HCT116 (cell line): ENCODE measurements at regions not wholly inside any gene's neighbourhood (a gene's known extent, or its start where the extent isn't known, plus 50 kb on each side); places are given as distances from the start of the nearest gene placed in this dataset.

Source experiments
- ATAC-seq: fragments of 200-7000 bp; cut with Tn5 transposase; 2 replicates; pipeline ENCODE4 v1.9.1; 2020; ENCODE audit warnings: mild to moderate bottlenecking, moderate library complexity
- BruUV-seq: library from RNA; stranded (reverse); fragments of 400-500 nt; replicated peaks from 2 replicates; lab custom pipeline; 2021; lab: Mats Ljungman, UMichigan
- CTCF ChIA-PET: fragments of 300-600 bp; sonication (Branson Sonifier 250); formaldehyde crosslinking; loops from one replicate; lab custom pipeline; 2021; ENCODE audit warnings: antibody characterized with exemption; lab: Charles Lee
- POLR2A ChIA-PET: fragments of 300-600, 350-600 bp; sonication (Branson Sonifier 250); formaldehyde crosslinking; loops from one replicate; lab custom pipeline; 2021; ENCODE audit warnings: antibody characterized with exemption; lab: Charles Lee
- RAD21 ChIA-PET, 2 experiments: fragments of 300-600 bp; sonication (Branson Sonifier 250); formaldehyde crosslinking; loops; one replicate each; lab custom pipeline; 2023; ENCODE audit warnings: low total read pairs in 2 of 2; ENCODE audit not compliant: uncharacterized antibody in 2 of 2, unreplicated experiment in 2 of 2, low non-redundant PET in 1 of 2; lab: Charles Lee
- DNase-seq: peaks from one replicate; pipeline ENCODE4 v3.0.0-alpha.2; 2010; ENCODE audit warnings: low read depth, low spot score
- H2AFZ ChIP-seq: fragments of 200-600 bp; shearing (Covaris generic), sonication (generic); 2 replicates; pipeline ENCODE4 v1.6.1; 2017; ENCODE audit warnings: low read depth, mixed run types, mixed read lengths, antibody characterized with exemption, low read length; ENCODE audit not compliant: poor library complexity, severe bottlenecking
- H3K27ac ChIP-seq: 2 replicates; pipeline ENCODE4 v1.5.1; 2012; ENCODE audit warnings: low read depth, low read length
- H3K27me3 ChIP-seq: fragments of 200-600 bp; sonication (generic); 2 replicates; pipeline ENCODE4 v1.6.1; 2016; ENCODE audit warnings: mixed run types, low read length, mixed read lengths; ENCODE audit not compliant: insufficient read depth
- H3K36me3 ChIP-seq, 2 experiments: fragments of 200-500 bp in 1 of 2; fragments of 200-600 bp in 1 of 2; sonication (Bioruptor generic) in 1 of 2; sonication (generic) in 1 of 2; 2 replicates each; pipeline versions ENCODE4 v1.5.1 to v1.6.1; 2014 to 2016; ENCODE audit warnings: low read length in 2 of 2, inconsistent platforms in 1 of 2, mixed read lengths in 1 of 2, mixed run types in 1 of 2; ENCODE audit not compliant: insufficient read depth in 2 of 2, control insufficient read depth in 1 of 2
- H3K4me1 ChIP-seq, 2 experiments: fragments of 200-600 bp in 1 of 2; sonication (generic) in 1 of 2; 2 replicates each; pipeline versions ENCODE4 v1.5.1 to v1.6.1; 2012 to 2017; ENCODE audit warnings: low read length in 2 of 2, inconsistent platforms in 1 of 2, mild to moderate bottlenecking in 1 of 2, mixed read lengths in 1 of 2, mixed run types in 1 of 2, moderate library complexity in 1 of 2; ENCODE audit not compliant: insufficient read depth in 2 of 2, control insufficient read depth in 1 of 2
- H3K4me2 ChIP-seq: fragments of 200-600 bp; sonication (generic); 2 replicates; pipeline ENCODE4 v1.6.1; 2017; ENCODE audit warnings: mixed run types, low read length, mixed read lengths
- H3K4me3 ChIP-seq, 2 experiments: fragments of 200-600 bp in 1 of 2; sonication (generic) in 1 of 2; replicated peaks in 1 of 2; 2 replicates each; pipeline ENCODE4 v1.5.1; 2011 to 2016; ENCODE audit warnings: low read length in 2 of 2, control low read depth in 1 of 2, low read depth in 1 of 2, mild to moderate bottlenecking in 1 of 2, mixed read lengths in 1 of 2, mixed run types in 1 of 2
- H3K79me2 ChIP-seq: fragments of 200-600 bp; sonication (generic); 2 replicates; pipeline ENCODE4 v1.6.1; 2017; ENCODE audit warnings: mild to moderate bottlenecking, mixed run types, low read length, moderate library complexity, mixed read lengths; ENCODE audit not compliant: insufficient read depth
- H3K9ac ChIP-seq: fragments of 200-600 bp; sonication (generic); 2 replicates; pipeline ENCODE4 v1.6.1; 2016; ENCODE audit warnings: low read length, mixed read lengths
- H3K9me2 ChIP-seq: fragments of 200-600 bp; sonication (generic), shearing (Covaris generic); 2 replicates; pipeline ENCODE4 v1.6.1; 2017; ENCODE audit warnings: mixed run types, mild to moderate bottlenecking, moderate library complexity; ENCODE audit not compliant: insufficient read depth
- H3K9me3 ChIP-seq, 2 experiments: fragments of 200-500 bp in 1 of 2; fragments of 200-600 bp in 1 of 2; sonication (Bioruptor generic) in 1 of 2; sonication (generic) in 1 of 2; 2 replicates each; pipeline ENCODE4 v1.6.1; 2014 to 2017; ENCODE audit warnings: low read length in 2 of 2, mixed read lengths in 2 of 2, inconsistent platforms in 1 of 2, low read depth in 1 of 2, mild to moderate bottlenecking in 1 of 2, mixed run types in 1 of 2, moderate library complexity in 1 of 2; ENCODE audit not compliant: control insufficient read depth in 1 of 2, insufficient read depth in 1 of 2
- H4K20me1 ChIP-seq: fragments of 200-600 bp; sonication (generic), shearing (Covaris generic); 2 replicates; pipeline ENCODE4 v1.6.1; 2017; ENCODE audit warnings: mixed run types, mild to moderate bottlenecking, moderate library complexity; ENCODE audit not compliant: insufficient read depth
- CBX3 ChIP-seq: IDR thresholded peaks from 2 replicates; pipeline ENCODE4 v1.6.1; 2012; ENCODE audit warnings: low read depth
- EGR1 ChIP-seq: IDR thresholded peaks from 2 replicates; pipeline ENCODE4 v1.6.1; 2012; ENCODE audit warnings: low read depth
- EZH2 ChIP-seq: fragments of 200-600 bp; sonication (generic); IDR thresholded peaks from 2 replicates; pipeline ENCODE4 v1.6.1; 2017; ENCODE audit warnings: antibody characterized with exemption, mixed run types
- JUND ChIP-seq: IDR thresholded peaks from 2 replicates; pipeline ENCODE4 v1.6.1; 2012
- POLR2AphosphoS5 ChIP-seq: IDR thresholded peaks from 2 replicates; pipeline ENCODE4 v1.6.1; 2011; ENCODE audit warnings: mild to moderate bottlenecking, low read depth, low read length, moderate library complexity
- SP1 ChIP-seq: IDR thresholded peaks from 2 replicates; pipeline ENCODE4 v1.6.1; 2012; ENCODE audit warnings: low read depth
- SRF ChIP-seq: IDR thresholded peaks from 2 replicates; pipeline ENCODE4 v1.6.1; 2012; ENCODE audit warnings: low read depth
- TCF7L2 ChIP-seq: IDR thresholded peaks from 2 replicates; pipeline ENCODE4 v1.7.0; 2011; ENCODE audit warnings: borderline replicate concordance, inconsistent platforms; ENCODE audit not compliant: insufficient read depth, insufficient read length; ENCODE audit errors: extremely low read depth
- ZNF274 ChIP-seq: fragments of 200-500 bp; sonication (Bioruptor generic); IDR thresholded peaks from 2 replicates; pipeline ENCODE4 v1.6.1; 2014; ENCODE audit warnings: mild to moderate bottlenecking, low read depth, low read length, inconsistent platforms
- intact Hi-C: fragments of 100-400 bp; cut with micrococcal nuclease; formaldehyde crosslinking; loops from 2 replicates; pipeline ENCODE4 v1.10.0; 2022
- TF ChIP-seq, protein P1 (sequence below), 3 experiments: fragments of 200-600 bp in 1 of 3; sonication (generic) in 1 of 3; IDR thresholded peaks in 2 of 3; conservative IDR thresholded peaks in 1 of 3; 2 replicates each; pipeline ENCODE4 v1.5.1; 2012 to 2017; ENCODE audit warnings: low read depth in 2 of 3, low read length in 2 of 3, antibody characterized with exemption in 1 of 3, borderline replicate concordance in 1 of 3, control low read depth in 1 of 3, mild to moderate bottlenecking in 1 of 3, mixed read lengths in 1 of 3, mixed run types in 1 of 3, moderate library complexity in 1 of 3; ENCODE audit not compliant: insufficient read depth in 1 of 3
- TF ChIP-seq, protein P2 (sequence below): IDR thresholded peaks from 2 replicates; pipeline ENCODE4 v1.6.1; 2012; ENCODE audit warnings: low read depth

DNA sequence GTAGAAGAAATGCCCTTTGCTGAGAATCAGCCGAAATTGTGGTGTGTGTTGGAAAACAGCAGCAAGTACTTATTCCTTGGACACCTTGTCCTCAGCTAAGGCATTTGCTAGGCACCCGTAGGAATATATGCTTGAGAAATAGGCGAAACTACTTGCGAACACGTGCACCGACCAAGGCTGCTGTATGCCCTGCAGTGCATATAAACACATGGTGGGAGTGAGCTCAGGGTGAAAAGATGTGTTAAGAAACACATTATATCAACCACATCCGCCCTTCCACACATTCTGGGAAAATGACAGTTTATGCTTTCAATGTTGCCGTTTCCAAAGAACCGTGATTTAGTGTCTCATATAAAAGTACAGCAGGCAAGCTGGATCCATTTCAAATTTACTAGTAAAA, 199.2 kb downstream of the JCAD start:
- CTCF ChIA-PET, result no interaction called here
- TF ChIP-seq TCF7L2 (no peak), SRF (no peak), SP1 (no peak), EZH2 (no peak), EGR1 (no peak), CBX3 (no peak), ZNF274 (no peak), JUND (no peak), POLR2AphosphoS5 (no peak)
- TF ChIP-seq, protein P1, sequence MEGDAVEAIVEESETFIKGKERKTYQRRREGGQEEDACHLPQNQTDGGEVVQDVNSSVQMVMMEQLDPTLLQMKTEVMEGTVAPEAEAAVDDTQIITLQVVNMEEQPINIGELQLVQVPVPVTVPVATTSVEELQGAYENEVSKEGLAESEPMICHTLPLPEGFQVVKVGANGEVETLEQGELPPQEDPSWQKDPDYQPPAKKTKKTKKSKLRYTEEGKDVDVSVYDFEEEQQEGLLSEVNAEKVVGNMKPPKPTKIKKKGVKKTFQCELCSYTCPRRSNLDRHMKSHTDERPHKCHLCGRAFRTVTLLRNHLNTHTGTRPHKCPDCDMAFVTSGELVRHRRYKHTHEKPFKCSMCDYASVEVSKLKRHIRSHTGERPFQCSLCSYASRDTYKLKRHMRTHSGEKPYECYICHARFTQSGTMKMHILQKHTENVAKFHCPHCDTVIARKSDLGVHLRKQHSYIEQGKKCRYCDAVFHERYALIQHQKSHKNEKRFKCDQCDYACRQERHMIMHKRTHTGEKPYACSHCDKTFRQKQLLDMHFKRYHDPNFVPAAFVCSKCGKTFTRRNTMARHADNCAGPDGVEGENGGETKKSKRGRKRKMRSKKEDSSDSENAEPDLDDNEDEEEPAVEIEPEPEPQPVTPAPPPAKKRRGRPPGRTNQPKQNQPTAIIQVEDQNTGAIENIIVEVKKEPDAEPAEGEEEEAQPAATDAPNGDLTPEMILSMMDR (IDR thresholded peaks at IDR 0.05 in 2 of 3, conservative IDR thresholded peaks at IDR 0.05 in 1 of 3; ENCODE audit: borderline replicate concordance in 1 of 3, insufficient read depth in 1 of 3, low read depth in 2 of 3, low read length in 2 of 3), result no peak
- TF ChIP-seq, protein P2, sequence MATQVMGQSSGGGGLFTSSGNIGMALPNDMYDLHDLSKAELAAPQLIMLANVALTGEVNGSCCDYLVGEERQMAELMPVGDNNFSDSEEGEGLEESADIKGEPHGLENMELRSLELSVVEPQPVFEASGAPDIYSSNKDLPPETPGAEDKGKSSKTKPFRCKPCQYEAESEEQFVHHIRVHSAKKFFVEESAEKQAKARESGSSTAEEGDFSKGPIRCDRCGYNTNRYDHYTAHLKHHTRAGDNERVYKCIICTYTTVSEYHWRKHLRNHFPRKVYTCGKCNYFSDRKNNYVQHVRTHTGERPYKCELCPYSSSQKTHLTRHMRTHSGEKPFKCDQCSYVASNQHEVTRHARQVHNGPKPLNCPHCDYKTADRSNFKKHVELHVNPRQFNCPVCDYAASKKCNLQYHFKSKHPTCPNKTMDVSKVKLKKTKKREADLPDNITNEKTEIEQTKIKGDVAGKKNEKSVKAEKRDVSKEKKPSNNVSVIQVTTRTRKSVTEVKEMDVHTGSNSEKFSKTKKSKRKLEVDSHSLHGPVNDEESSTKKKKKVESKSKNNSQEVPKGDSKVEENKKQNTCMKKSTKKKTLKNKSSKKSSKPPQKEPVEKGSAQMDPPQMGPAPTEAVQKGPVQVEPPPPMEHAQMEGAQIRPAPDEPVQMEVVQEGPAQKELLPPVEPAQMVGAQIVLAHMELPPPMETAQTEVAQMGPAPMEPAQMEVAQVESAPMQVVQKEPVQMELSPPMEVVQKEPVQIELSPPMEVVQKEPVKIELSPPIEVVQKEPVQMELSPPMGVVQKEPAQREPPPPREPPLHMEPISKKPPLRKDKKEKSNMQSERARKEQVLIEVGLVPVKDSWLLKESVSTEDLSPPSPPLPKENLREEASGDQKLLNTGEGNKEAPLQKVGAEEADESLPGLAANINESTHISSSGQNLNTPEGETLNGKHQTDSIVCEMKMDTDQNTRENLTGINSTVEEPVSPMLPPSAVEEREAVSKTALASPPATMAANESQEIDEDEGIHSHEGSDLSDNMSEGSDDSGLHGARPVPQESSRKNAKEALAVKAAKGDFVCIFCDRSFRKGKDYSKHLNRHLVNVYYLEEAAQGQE, result no peak
- no TSS peak for BruUV-seq
- POLR2A ChIA-PET, result no interaction called here
- intact Hi-C loops, result loop anchor here (5.0 kb wide), 1 partner anchor 268 kb away; no protein-coding TSS in a partner anchor
- ATAC-seq (no peak), DNase-seq (no peak)
- H3K27ac ChIP-seq, result no peak overlapping the region
- H3K9me2 ChIP-seq, result no peaks in the 10 kb centered on the region
- no peak overlapping the region for H2AFZ ChIP-seq
- no peak overlapping the region for H3K4me2 ChIP-seq
- no peak overlapping the region for H3K9ac ChIP-seq
- no peaks in the 10 kb centered on the region for H3K36me3 ChIP-seq
- H3K27me3 ChIP-seq, result no peaks in the 10 kb centered on the region
- no peaks in the 10 kb centered on the region for H3K9me3 ChIP-seq
- no peaks in the 10 kb centered on the region for H3K79me2 ChIP-seq
- H4K20me1 ChIP-seq, result no peaks in the 10 kb centered on the region
- no peak overlapping the region for H3K4me3 ChIP-seq
- peaks cover 8 to 39% of the 10 kb centered on the region in 2 experiments for H3K4me1 ChIP-seq
- RAD21 ChIA-PET, result no interaction called here
